Lower leg skin (tissue), 4 donors: ENCODE measurements at regions not wholly inside any gene's neighbourhood (a gene's known extent, or its start where the extent isn't known, plus 50 kb on each side); places are given as distances from the start of the nearest gene placed in this dataset.

ENCODE experiments used
- DNase-seq, 2 donors: peaks; one replicate each; pipeline ENCODE4 v3.0.0-alpha.2; 2019; ENCODE audit warnings: low spot score in 2 of 2
- H3K4me3 ChIP-seq: fragments of 200-600 bp; sonication (generic); 2 replicates; pipeline ENCODE4 v1.5.1; 2017; ENCODE audit warnings: mild to moderate bottlenecking, low read depth; ENCODE audit not compliant: poor library complexity, severe bottlenecking
- POLR2A ChIP-seq, 2 donors: fragments of 450-650 bp; IDR thresholded peaks; one replicate each; pipeline ENCODE4 v1.6.1; 2016 to 2017; ENCODE audit warnings: antibody characterized with exemption in 2 of 2, mild to moderate bottlenecking in 1 of 2, moderate library complexity in 1 of 2
- WGBS, 2 donors: methylation state at CpG; one replicate each; pipeline ENCODE4 v1.1.5; 2018; 5-methylcytosine and 5-hydroxymethylcytosine counted together
- intact Hi-C: fragments of 100-400 bp; cut with DNase I; formaldehyde crosslinking; loops from one replicate; pipeline ENCODE4 v1.15.0; 2023; ENCODE audit warnings: low total_unique reads
- TF ChIP-seq, protein P1 (sequence below), 3 donors: fragments of 450-650 bp; IDR thresholded peaks; one replicate each; pipeline ENCODE4 v1.5.1; 2016; ENCODE audit warnings: antibody characterized with exemption in 3 of 3, mild to moderate bottlenecking in 3 of 3, moderate library complexity in 2 of 3

DNA sequence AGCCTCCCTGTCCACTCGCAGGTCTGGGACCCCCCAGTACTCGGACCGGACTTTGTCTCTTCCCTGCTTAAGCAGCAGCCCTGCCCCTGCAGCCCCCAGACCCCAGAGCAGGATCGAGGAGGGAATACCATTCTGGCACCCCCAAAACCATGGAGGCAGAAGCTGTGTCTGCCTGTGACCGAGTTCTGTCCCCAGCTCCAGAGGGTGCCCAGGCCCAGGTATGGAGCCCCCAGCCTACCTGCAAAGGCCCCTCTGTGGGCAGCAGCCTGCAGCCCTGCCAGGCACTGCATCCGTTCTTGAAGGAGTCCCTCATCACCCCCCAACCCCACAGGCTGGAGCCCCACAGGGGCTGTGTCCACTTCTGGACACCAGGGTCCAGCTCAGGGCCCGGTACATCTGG, 163.8 kb downstream of the BRD1 start:
- H3K4me3 ChIP-seq, result no peak overlapping the region
- DNase-seq, result peak in 1 of 2 donors; percentile 70
- TF ChIP-seq POLR2A (IDR thresholded peaks at IDR 0.05), result no peak
- TF ChIP-seq, protein P1, sequence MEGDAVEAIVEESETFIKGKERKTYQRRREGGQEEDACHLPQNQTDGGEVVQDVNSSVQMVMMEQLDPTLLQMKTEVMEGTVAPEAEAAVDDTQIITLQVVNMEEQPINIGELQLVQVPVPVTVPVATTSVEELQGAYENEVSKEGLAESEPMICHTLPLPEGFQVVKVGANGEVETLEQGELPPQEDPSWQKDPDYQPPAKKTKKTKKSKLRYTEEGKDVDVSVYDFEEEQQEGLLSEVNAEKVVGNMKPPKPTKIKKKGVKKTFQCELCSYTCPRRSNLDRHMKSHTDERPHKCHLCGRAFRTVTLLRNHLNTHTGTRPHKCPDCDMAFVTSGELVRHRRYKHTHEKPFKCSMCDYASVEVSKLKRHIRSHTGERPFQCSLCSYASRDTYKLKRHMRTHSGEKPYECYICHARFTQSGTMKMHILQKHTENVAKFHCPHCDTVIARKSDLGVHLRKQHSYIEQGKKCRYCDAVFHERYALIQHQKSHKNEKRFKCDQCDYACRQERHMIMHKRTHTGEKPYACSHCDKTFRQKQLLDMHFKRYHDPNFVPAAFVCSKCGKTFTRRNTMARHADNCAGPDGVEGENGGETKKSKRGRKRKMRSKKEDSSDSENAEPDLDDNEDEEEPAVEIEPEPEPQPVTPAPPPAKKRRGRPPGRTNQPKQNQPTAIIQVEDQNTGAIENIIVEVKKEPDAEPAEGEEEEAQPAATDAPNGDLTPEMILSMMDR (IDR thresholded peaks at IDR 0.05), result no peak
- intact Hi-C loops, result no loop called here
- 77 to 82% methylated on average over 7 of the region's 7 CpGs for WGBS, 2 donors

DNA sequence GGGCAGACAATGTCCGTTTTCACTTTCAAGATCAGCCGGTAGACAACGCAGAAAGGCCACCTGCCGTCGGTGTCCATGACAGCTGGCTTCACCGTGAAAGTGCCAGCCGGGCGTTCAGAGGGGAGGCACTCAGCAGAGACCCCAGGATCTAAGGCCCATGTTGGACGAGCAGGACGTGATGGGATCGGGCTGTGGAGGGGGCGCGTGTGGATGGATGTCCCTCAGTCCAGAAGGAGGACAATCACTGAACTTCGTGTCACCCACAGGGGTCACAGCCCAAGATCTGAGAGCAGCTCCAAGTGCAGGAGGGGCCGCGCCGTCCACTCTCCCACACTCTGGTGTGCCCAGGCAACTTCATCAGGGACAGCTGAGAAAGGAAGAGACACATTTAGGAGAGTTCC, 164.4 kb downstream of the BRD1 start:
- DNase-seq, result peak in 1 of 2 donors; percentile 81
- TF ChIP-seq, protein P1 (IDR thresholded peaks at IDR 0.05), result no peak
- no peak for TF ChIP-seq POLR2A (IDR thresholded peaks at IDR 0.05)
- 89 to 91% methylated on average over 16 to 17 of the region's 17 CpGs for WGBS, 2 donors
- intact Hi-C loops, result no loop called here
- no peak overlapping the region for H3K4me3 ChIP-seq

DNA sequence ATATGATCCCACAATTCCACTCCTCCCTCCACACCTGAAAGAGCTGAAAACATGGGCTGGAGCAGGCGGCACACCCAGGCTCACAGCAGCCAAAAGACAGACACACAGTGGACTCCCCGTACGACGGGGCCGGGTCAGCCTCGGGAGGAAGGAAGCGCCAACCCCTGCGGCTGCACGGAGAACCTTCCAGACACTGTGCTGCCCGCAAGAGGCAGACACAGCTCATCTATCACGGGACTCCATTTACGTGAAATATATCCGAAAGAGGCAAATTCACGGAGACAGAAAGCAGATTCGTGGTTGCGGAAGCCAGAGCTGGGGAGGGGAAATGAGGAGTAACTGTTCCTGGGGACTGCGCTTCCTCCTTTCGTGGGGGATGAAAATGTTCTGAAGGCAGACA, 165.0 kb downstream of the BRD1 start:
- 74% methylated on average over 18 of the region's 18 CpGs for WGBS, 2 donors
- no peak for TF ChIP-seq POLR2A (IDR thresholded peaks at IDR 0.05)
- intact Hi-C loops, result no loop called here
- DNase-seq, result peak in 1 of 2 donors; percentile 74
- no peak overlapping the region for H3K4me3 ChIP-seq

DNA sequence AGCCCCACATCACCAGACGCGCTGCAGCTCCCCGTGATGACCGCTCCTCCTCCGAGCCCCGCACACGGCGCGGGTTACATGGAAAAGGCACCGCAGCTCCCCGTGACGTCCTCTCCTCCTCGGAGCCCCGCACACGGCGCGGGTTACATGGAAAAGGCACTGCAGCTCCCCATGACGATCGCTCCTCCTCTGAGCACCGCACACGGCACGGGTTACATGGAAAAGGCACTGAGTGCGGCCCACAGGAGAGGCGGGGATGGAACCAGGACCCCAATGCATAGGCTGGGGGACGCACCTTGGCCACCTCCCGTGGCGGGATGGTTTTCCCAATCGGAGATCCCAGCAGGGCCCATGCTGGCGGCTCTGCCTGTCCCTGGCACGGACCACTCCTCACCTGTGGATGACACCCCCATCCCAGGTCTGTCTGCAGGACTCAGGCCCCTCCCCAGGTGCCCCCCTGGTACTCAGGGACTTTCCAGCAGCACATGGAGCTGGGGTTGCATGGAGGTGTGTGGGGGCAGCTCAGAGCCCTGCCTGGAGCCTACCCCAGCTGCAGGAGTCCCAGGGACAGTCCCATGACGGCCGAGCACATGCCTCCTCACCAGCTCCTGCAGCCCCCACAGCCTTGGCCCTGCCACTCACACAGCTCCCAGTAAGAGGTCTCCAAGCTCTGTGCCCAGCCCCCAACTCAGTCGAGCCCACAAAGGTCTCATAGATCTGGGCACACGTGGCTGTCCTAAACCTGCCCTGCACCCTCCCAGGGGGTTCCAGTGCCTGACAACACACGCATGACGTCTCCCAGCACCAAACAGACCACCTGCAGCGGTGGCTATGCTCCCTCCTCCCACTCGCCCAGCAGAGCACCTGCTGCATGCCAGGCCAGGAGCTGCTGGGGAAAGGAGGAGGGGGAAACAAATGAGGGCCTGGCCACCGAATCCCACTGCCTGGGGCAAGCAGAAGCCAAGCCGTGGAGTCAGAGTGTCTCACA, 166.6 kb downstream of the BRD1 start:
- TF ChIP-seq, protein P1 (IDR thresholded peaks at IDR 0.05), result no peak
- no peak for TF ChIP-seq POLR2A (IDR thresholded peaks at IDR 0.05)
- 71 to 79% methylated on average over 34 to 38 of the region's 40 CpGs for WGBS, 2 donors
- peak in 1 of 2 donors; percentile 70 for DNase-seq

DNA sequence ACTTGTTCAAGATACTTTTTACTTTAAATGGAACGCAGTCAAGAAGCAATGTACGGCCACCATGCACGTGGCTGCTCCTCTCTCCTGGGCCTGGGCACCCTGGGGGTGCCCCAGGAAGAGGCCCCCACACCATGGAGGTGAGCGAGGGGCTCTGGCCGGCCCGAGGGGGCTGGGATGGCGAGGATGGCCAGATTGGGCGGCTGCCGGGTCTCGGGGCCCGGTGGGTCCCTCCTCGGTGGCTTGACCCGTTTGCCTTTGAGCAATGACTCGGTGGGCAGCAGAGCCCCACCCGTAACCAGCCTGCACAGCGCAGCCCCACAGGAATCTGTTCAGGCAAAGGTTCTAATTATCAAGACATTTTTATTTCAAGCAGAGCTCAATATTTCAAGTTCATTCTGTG, 167.4 kb downstream of the BRD1 start:
- TF ChIP-seq, protein P1 (IDR thresholded peaks at IDR 0.05), result no peak
- TF ChIP-seq POLR2A (IDR thresholded peaks at IDR 0.05), result no peak
- intact Hi-C loops, result no loop called here
- no peak overlapping the region for H3K4me3 ChIP-seq
- peak in 1 of 2 donors; percentile 66 for DNase-seq
- WGBS, 2 donors, result 76 to 80% methylated on average over 16 of the region's 16 CpGs

More for the DNA sequence above, 166.6 kb downstream of the BRD1 start:
- H3K4me3 ChIP-seq, result no peak overlapping the region
- intact Hi-C loops, result no loop called here

DNA sequence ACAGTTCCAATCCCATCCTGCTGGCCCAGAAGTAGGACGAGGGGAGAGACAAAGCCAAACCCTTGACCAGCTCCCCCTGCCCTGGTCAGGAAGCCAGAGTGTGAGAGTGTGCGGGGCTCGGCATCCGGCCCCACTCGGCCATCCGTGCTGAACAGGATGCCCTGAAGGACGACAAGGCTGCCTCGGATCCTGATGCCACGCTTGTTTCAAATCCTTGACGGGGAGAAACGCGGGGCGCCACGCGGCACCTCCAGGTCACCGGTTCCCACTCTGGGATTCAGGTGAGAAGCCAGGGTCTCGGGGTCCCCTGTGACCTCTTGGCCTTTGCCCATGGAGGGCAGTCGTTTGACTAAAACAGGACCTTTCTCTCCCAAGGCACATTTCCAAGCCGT, 167.8 kb downstream of the BRD1 start:
- no peak overlapping the region for H3K4me3 ChIP-seq
- TF ChIP-seq POLR2A (IDR thresholded peaks at IDR 0.05), result no peak
- TF ChIP-seq, protein P1 (IDR thresholded peaks at IDR 0.05), result no peak
- 79 to 81% methylated on average over 14 to 19 of the region's 19 CpGs for WGBS, 2 donors
- DNase-seq, result peak in 1 of 2 donors; percentile 81
- intact Hi-C loops, result no loop called here
